ENCODE measurements at regions not wholly inside any gene's neighbourhood (a gene's known extent, or its start where the extent isn't known, plus 50 kb on each side); places are given as distances from the start of the nearest gene placed in this dataset.
A peak's percentile ranks its signal among the peaks of the same experiment; 100 is the strongest.

GRCh38 chr6:68559716-68560115 lies 75.4 kb upstream of the ADGRB3 start:
- intact Hi-C loops (cut with micrococcal nuclease; ENCODE audit: unreplicated experiment), result loop anchor here (1.0 to 10.0 kb wide), 4 partner anchors 75 to 408 kb away; no protein-coding TSS in a partner anchor

GRCh38 chr6:68559070-68559469 lies 76.0 kb upstream of the ADGRB3 start:
- H3K4me1 ChIP-seq (ENCODE audit: insufficient read depth, low read length, poor library complexity, severe bottlenecking), result peaks cover 23% of the 10 kb centered on the region
- ChIA-PET POLR2A (ENCODE audit: low non-redundant PET) (no interaction called here), CTCF (interaction anchor here (1.2 to 1.5 kb wide), 2 partner anchors 13 to 77 kb away, joined by 6 to 10 read pairs; no protein-coding TSS in a partner anchor)
- H3K36me3 ChIP-seq (ENCODE audit: insufficient read depth, low read length, poor library complexity, severe bottlenecking), result no peaks in the 10 kb centered on the region
- peak; percentile 79 for DNase-seq (ENCODE audit: low spot score)
- BruUV-seq (replicated peaks), result no TSS peak
- peak overlapping the region; percentile 38 for H3K4me3 ChIP-seq (ENCODE audit: low read depth, low read length, poor library complexity, severe bottlenecking)
- H3K27ac ChIP-seq (ENCODE audit: low read depth, low read length, poor library complexity, severe bottlenecking), result peak overlapping the region; percentile 87
- intact Hi-C loops (cut with micrococcal nuclease; ENCODE audit: unreplicated experiment), result loop anchor here (1.0 to 10.0 kb wide), 4 partner anchors 75 to 408 kb away; no protein-coding TSS in a partner anchor
- H3K27me3 ChIP-seq (replicated peaks; ENCODE audit: insufficient read depth, low read depth, low read length, poor library complexity), result no peaks in the 10 kb centered on the region
- H3K9me3 ChIP-seq (ENCODE audit: low read depth, low read length, poor library complexity, severe bottlenecking), result no peaks in the 10 kb centered on the region
- TF ChIP-seq CTCF (conservative IDR thresholded peaks at IDR 0.05; ENCODE audit: low read depth, low read length) (peak; percentile 69; the same call in 1 of the 2 replicates), EZH2 (IDR thresholded peaks at IDR 0.05; ENCODE audit: borderline replicate concordance, low read depth, low read length, poor library complexity, severe bottlenecking) (no peak)

More at GRCh38 chr6:68559716-68560115, 75.4 kb upstream of the ADGRB3 start:
- TF ChIP-seq CTCF (conservative IDR thresholded peaks at IDR 0.05; ENCODE audit: low read depth, low read length), result no peak
- TF ChIP-seq EZH2 (IDR thresholded peaks at IDR 0.05; ENCODE audit: borderline replicate concordance, low read depth, low read length, poor library complexity, severe bottlenecking), result no peak
- Histone ChIP-seq H3K27me3 (replicated peaks; ENCODE audit: insufficient read depth, low read depth, low read length, poor library complexity) (no peaks in the 10 kb centered on the region), H3K27ac (ENCODE audit: low read depth, low read length, poor library complexity, severe bottlenecking) (peak overlapping the region; percentile 87), H3K9me3 (ENCODE audit: low read depth, low read length, poor library complexity, severe bottlenecking) (no peaks in the 10 kb centered on the region), H3K36me3 (ENCODE audit: insufficient read depth, low read length, poor library complexity, severe bottlenecking) (no peaks in the 10 kb centered on the region), H3K4me1 (ENCODE audit: insufficient read depth, low read length, poor library complexity, severe bottlenecking) (peaks cover 23% of the 10 kb centered on the region), H3K4me3 (ENCODE audit: low read depth, low read length, poor library complexity, severe bottlenecking) (peak overlapping the region; percentile 38)
- BruUV-seq (replicated peaks), result no TSS peak
- CTCF ChIA-PET, result interaction anchor here (1.2 to 1.5 kb wide), 2 partner anchors 13 to 77 kb away, joined by 6 to 10 read pairs; no protein-coding TSS in a partner anchor
- POLR2A ChIA-PET (ENCODE audit: low non-redundant PET), result no interaction called here
- DNase-seq (ENCODE audit: low spot score), result peak; percentile 91

GRCh38 chr6:68546620-68547019 lies 88.5 kb upstream of the ADGRB3 start:
- Histone ChIP-seq H3K9me3 (ENCODE audit: low read depth, low read length, poor library complexity, severe bottlenecking) (peaks cover 6% of the 10 kb centered on the region), H3K36me3 (ENCODE audit: insufficient read depth, low read length, poor library complexity, severe bottlenecking) (no peaks in the 10 kb centered on the region), H3K4me1 (ENCODE audit: insufficient read depth, low read length, poor library complexity, severe bottlenecking) (no peaks in the 10 kb centered on the region), H3K27ac (ENCODE audit: low read depth, low read length, poor library complexity, severe bottlenecking) (no peak overlapping the region), H3K27me3 (replicated peaks; ENCODE audit: insufficient read depth, low read depth, low read length, poor library complexity) (no peaks in the 10 kb centered on the region), H3K4me3 (ENCODE audit: low read depth, low read length, poor library complexity, severe bottlenecking) (no peak overlapping the region)
- POLR2A ChIA-PET (ENCODE audit: low non-redundant PET), result no interaction called here
- TF ChIP-seq EZH2 (IDR thresholded peaks at IDR 0.05; ENCODE audit: borderline replicate concordance, low read depth, low read length, poor library complexity, severe bottlenecking) (no peak), CTCF (conservative IDR thresholded peaks at IDR 0.05; ENCODE audit: low read depth, low read length) (no peak)
- intact Hi-C loops (cut with micrococcal nuclease; ENCODE audit: unreplicated experiment), result no loop called here
- no peak for DNase-seq (ENCODE audit: low spot score)
- CTCF ChIA-PET, result no interaction called here
- BruUV-seq (replicated peaks), result no TSS peak

Data from A673 (cell line).